HG02885 (cell line): ENCODE measurements at regions not wholly inside any gene's neighbourhood (a gene's known extent, or its start where the extent isn't known, plus 50 kb on each side); places are given as distances from the start of the nearest gene placed in this dataset.
"Not testable (repeated sequence)": the region's sequence is repeated elsewhere in the genome, so short reads cannot be mapped to it uniquely, and the experiment has no call there.

Source experiments
- ATAC-seq: cut with Tn5 transposase; IDR thresholded peaks from one replicate; pipeline ENCODE4 v1.9.1; 2021; ENCODE audit warnings: mild to moderate bottlenecking; ENCODE audit not compliant: unreplicated experiment, poor library complexity

DNA sequence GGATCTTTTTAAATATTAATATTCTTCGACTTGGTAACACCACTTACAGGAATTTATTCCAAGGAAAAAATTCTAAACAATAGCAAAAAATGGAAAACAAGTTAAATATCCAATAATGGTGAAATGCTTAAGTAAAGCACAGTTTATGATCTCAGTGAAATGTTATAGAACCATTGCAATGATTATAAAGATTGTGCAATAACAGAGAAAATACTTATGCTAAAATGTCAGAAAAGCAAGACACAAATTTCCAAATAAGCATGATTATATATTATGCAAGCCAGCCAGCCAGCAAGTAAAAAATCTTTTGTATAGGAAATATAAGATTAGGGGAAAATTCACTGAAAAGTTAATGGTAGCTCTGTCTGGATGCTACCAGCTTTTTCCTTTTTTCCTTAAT lies 102.7 kb upstream of the EFNA5 start:
- ATAC-seq = no peak

DNA sequence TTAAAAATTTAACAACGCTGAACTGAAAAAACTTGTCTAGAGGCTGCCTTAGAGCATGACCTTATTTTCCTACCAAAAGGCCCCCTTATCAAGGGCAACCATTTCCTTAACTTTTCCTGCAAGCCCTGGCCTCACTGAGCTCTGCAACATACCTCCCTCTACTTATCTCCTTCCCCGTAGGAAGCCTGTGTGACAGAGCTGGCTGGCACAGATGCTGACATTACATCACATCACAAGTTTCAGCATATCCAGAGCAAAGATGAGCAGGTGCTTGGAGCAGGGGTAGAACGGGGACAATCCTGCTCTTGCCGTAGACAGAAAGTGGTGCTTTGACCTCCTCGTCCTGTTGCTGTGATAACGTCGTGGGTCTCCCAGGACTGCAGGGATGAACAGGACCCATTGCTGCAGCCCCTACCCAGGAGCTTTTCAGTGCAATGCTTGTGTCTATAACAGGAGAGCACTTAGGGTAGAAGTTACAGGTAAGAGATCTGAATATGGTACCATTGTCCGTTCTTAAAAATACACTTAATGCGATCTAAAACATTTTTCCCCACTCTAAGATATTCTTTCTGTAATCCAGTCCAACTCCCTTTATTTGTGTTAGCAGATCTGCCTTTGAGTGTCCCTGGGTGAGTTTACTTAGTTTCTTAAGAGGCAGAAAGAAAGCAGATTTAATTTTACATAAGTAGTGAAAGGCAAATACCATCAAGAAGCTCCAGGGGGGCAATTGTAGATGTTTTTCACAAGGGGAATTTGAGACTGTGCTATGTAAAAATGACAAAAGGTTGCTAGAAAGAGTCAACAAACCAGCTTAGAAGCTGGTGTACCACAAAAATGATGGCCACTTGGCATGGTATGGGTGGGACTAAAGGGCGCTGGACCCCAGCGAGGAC lies 101.9 kb upstream of the EFNA5 start:
- ATAC-seq = no peak

DNA sequence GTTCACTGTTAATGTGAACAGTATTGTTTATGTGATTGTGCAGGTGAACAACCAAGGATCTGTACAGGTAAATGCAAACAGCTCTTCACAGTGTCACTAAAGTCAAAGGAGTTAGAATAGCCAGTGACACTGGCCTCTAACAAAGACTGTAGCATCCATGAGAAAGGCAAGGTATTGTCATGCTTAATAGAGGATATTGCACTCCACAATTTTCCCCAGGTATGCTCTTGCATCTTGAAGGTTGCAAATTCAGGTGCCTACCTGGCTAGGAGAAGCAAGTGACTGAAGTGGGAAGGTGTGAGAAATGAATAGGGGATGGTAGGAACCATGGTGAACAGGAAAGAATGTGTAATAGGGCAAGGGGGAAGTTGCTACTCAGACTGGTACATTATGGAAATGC lies 101.2 kb upstream of the EFNA5 start:
- no peak for ATAC-seq

GRCh38 chr5:107770051-107770450 lies 99.3 kb upstream of the EFNA5 start:
- ATAC-seq = no peak

- no peak for ATAC-seq
Observed at GRCh38 chr5:107769519-107769918, 98.8 kb upstream of the EFNA5 start.

DNA sequence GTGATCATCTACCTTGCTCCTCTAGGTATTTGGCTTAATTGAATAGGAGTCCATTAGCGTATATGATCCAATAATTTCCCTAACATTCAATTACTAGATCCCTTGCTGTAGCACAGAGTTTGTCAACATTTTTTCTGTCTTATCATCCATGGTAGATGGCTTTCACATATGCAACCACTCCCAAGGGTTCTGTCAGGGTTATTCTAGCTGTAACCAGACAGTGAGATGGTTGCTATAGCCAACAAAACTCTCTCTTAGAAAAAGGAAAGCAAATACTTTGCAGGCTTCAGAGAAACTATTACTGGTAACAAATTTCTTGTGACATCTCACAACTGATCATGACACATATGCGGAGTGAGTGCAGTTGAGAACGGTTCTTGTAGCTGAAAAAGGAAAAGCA lies 96.2 kb upstream of the EFNA5 start:
- no peak for ATAC-seq

- ATAC-seq = no peak
Observed at GRCh38 chr5:107766439-107766838, 95.7 kb upstream of the EFNA5 start.

DNA sequence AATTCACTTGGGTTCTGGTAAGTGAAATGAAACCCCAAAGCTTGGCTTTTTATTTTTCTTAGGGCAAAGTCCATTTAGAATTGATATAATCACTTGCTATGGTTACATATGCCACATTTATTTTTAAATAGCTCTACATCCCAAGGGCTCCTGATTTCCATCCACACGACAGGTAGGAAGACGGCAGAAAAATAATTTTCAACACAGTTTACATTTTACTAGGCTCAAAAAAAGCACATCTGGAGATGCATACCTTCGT lies 95.0 kb upstream of the EFNA5 start:
- no peak for ATAC-seq

- no peak for ATAC-seq
Observed at GRCh38 chr5:107764976-107765804, 94.5 kb upstream of the EFNA5 start.

- ATAC-seq = no peak
Observed at GRCh38 chr5:107764282-107764681, 93.5 kb upstream of the EFNA5 start.

GRCh38 chr5:107753427-107753826 lies 82.7 kb upstream of the EFNA5 start:
- ATAC-seq = no peak

GRCh38 chr5:107744418-107745330 lies 73.9 kb upstream of the EFNA5 start:
- ATAC-seq = no peak

DNA sequence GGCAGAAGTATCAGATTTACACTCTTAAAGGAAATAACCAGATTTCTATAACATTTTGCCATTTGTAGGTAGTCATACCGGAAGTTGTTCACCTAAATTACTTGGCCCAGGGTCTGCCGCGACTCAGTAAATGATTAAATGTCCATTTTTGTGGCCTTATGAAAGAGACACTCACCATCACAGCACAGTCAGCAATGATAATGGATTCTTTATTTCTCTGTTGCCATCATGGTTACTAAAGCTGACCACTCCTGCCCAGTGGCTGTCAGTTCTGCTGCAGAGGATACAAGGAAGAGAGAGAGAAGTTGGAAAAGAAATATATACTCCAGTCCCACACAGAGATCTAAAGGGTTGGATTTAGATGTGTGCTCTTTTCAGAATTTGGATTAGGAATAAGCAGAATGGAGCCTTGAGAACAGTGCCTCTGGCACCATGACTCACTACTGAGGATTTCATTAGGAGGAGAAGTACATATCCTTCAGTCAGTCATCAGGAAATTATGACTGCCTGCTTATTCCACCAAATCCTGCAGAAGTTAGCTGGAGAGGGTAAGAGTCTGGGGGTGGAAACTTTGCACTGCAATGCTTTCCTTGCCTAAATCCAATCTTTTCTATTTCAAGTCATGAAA lies 72.8 kb upstream of the EFNA5 start:
- no peak for ATAC-seq

- no peak for ATAC-seq
Observed at GRCh38 chr5:107739661-107740060, 68.9 kb upstream of the EFNA5 start.

DNA sequence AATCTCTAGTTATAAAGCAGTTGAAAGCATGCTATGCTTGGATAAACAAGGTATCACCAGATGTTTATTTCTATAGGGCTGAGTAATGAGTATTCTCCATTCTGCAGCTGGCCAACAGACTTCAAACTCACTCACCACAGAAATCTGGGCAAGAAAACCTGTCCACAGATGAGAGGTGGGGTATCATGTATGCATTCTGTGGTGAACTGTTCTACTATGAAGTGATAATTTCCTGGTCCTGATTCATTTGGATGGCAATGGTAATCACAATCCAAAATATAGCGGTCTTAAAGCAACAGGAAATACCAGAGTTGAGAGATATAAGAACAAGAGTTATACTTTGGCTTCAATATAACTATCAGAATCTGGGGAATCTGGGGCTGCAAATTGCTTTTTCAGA lies 65.9 kb upstream of the EFNA5 start:
- ATAC-seq = no peak

GRCh38 chr5:107736089-107736488 lies 65.4 kb upstream of the EFNA5 start:
- ATAC-seq = not testable (repeated sequence)

- ATAC-seq = no peak
Observed at GRCh38 chr5:107735558-107735957, 64.8 kb upstream of the EFNA5 start.

DNA sequence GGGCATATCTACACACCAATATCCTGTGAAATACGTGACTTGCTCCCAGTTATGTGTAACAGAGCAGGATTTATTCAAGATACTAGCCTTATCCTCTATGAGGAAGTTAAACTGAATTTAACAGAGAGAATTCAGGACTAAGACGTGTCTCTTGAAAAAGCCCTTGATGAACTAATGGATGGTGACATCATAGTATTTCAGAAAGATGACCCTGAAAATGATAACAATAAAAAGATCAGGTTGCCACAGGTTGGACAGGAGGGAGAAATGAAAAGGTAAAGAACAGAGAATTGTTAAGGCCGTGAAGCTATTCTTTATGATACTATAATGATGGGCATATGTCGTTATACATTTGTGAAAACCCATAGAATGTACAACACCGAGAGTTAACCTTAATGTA lies 56.2 kb upstream of the EFNA5 start:
- no peak for ATAC-seq

DNA sequence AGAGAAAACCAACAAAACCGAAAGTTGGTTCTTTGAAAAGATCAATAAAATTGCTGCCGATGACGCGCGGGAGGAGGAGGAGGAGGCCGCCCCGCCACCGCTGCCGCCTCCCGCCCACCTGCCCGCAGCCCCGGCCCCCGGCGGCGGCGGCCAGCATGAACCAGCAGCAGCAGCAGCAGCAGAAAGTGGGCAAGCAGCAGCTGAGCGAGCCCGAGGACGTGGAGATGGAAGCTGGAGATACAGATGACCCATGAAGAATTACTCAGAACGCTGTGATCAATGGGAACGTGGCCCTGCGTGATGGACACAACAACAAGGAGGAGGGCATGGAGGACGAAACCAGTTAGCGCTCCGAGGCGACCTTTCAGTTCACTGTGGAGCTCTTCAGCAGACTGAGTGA lies 53.9 kb upstream of the EFNA5 start:
- ATAC-seq = no peak

DNA sequence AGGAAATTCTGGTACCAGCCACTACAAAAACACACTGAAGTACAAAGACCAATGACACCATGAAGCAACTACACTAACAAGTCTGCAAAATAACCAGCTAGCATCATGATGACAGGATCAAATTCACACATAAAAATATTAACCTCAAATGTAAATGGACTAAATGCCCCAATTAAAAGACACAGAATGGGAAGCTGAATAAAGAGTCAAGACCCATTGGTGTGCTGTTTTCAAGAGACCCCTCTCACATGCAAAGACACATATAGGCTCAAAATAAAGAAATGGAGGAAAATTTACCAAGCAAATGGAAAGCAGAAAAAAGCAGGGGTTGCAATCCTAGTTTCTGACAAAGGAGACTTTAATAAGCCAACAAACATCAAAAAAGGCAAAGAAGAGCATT lies 50.5 kb upstream of the EFNA5 start:
- ATAC-seq = not testable (repeated sequence)
